Hematopoietic multipotent progenitor cell treated with erythropoietin and hydrocortisone succinate and interleukin-3 and kit ligand, for 8 days (in vitro differentiated cells): ENCODE measurements at regions not wholly inside any gene's neighbourhood (a gene's known extent, or its start where the extent isn't known, plus 50 kb on each side); places are given as distances from the start of the nearest gene placed in this dataset.

Experiments used
- DNase-seq: peaks from one replicate; pipeline ENCODE4 v3.0.0-alpha.2; 2015

DNA sequence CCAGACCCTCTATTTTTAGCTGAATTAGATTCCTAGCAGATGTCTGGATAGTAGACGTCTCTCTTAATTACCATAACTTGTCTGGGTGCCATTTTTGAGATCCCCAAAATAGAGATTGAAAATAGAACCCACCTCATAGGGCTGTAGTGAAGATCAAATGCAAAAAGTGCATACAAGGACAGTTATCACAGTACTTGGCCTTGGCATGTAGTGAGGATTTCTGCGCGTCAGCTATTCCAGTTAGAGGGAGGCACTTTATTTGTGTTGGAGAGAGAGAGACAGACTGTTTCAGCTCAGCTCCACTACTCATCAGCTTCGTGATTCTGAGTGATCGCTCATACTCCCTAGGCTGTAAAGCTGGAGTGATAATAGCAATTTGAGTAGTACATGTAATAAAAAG lies 59.6 kb upstream of the CDH13 start:
- no peak for DNase-seq

DNA sequence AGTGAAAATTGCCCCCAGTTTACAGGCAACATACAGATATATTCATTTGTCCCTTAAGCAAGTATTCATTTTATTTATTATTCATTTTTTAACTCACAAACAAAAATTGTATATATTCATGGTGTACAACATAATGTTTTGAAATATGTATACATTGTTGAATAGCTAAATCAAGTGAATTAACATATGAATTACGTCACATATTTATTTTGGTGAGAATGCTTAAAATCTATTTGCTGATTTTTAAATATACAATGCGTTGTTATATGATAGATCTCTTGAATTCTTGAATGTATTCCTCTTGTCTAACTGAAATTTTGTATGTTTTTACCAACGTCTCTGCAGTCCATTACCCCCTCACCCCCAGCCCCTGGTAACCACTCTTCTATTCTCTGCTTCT lies 63.4 kb upstream of the CDH13 start:
- no peak for DNase-seq

DNA sequence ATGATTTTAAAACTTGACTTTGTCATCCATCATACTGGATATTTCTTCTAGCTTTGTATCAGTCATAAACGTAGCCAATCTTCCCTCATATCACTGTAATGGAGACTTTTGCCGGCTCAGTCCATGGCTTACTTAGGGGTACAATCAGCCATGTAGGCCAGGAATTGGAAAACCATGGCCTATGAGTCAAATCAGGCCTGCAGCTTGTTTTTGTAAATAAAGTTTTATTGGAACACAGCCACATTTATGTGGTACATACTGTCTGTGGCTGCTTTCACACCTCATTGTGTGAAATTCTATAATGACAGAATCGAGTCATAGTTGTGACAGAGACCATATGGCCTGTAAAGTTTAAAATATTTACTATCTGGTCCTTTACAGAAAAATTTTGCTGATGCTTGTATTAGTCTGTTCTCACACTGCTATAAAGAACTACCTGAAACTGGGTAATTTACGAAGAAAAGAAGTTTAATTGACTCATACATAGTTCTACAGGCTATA lies 64.5 kb upstream of the CDH13 start:
- no peak for DNase-seq

DNA sequence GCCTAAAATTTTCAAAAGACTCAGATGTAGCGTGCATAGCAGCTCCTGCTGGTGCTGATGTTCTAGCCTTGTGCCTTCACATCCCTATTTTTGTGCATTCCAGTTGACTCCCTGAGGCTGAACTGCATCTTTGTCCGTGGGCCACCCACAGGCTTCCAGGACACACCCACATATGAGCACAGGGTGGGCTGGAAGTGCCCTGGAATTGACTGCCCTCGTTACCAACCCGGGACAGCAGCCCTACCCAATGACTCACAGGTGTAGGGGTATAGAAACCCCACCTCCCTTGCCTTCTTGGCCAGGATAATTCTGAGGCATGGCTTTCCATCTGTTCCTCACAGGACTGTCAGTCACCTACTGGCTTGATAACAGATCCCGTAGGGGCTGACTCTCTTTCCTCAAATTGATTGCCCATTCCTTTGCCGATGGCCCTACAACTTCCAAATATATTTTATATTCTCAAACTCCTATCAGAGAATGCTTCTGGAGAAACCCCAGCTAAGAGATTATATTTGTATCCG lies 65.9 kb upstream of the CDH13 start:
- no peak for DNase-seq

DNA sequence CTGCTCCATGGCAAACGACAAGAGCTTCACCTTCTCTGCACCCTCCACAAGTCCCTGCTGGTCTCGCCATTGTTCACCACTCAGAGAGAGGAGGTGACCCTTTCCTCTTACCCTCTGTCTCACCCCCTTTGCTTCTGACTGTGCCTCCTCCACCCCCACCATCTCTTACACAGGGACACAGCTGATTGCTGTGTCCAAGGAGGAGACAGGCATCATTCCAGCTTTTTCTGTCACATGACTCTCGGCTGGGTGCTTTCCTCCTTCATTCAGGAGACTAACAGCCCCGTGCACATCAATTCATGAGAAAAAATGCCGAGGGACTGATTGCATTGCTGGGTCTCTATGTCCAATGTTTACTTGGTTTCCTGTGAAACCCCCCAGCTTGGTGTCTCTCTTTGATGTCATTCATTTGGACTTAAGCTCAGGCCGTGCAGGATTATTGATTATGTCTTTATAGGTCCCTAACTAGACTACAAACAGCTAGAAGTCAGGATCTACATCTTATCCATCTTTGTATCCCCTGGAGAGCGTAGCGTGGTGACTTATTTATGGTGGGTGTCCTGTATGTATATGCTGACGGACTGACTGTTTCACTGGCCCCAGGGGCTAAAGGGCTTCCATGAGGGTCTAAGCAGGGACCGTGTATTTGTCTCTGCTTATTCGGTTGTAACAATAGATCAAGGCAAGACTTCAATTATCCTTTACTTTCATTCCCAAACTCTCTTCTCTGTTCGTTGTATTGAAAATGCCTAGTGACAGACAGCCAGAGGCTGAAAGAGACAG lies 82.2 kb upstream of the CDH13 start:
- no peak for DNase-seq

DNA sequence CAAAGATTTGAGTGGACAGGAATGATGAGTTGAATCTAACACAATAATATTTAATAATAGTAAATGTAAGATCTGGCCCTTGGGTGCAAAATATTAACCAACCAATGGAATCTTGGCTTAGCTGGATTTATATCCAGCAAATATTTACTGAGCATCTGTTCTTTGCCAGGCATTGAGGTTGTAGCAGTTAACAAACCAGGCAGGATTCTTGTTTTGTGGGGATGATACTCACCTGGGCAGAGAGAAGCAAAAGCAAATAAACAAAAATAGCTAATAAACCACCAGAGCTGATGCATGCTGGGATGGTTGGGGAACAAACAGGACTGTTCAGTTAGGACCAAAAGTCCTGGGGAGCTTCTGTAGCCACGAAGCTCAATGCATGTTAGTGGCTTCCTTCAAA lies 84.1 kb upstream of the CDH13 start:
- DNase-seq, result no peak

DNA sequence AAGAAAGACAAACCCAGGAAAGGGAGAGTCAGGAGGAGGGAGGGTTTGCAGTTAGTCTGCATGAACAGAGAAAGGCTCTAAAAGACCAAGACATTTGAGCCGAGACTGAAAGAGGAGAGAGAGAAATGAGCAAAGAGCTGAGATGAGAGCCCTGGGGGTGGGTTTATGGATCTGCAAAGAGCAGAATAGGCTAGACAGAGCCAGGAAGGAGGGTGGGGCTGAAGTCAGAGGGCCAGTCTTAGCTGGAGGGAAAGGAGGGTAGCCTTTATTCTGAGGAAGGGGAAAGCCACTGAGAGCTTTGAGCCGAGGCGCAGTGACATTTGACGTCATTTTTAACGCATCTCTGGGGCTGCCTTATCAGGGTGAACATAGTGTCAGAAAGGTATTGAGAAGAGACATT lies 85.7 kb upstream of the CDH13 start:
- no peak for DNase-seq

DNA sequence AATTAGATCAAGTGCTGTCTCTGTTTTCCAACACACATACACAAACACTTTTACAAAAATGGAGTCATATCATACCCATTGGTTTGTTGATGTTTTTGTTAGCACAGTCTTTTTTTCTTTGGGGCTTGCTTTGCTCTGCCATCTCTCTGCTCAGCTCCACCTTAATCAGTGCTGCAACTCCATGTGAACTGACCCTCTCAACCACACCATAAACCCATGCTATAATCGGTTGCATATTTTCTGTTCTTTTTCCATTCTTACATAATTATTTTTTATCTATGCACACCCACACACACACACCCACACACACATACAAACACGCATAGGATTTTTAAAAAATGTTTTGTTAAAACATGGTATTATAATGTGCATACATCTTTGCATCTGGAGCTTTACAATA lies 91.0 kb upstream of the CDH13 start:
- DNase-seq, result no peak

DNA sequence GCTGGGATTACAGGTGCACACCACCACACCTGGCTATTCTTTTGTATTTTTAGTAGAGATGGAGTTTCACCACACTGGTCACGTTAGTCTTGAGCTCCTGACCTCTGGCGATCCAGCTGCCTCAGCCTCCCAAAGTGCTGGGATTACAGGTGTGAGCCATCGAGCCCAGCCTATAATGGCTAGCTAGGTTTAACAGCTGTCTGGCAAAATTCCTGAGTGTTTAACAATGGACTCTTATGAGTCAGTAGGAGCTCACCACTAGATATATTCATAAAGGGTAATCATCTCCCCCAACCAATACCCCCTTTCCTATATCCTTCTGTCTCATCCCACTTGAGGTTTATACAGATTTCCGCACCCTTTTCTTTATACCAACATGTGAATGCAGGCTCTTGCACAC lies 91.5 kb upstream of the CDH13 start:
- no peak for DNase-seq

DNA sequence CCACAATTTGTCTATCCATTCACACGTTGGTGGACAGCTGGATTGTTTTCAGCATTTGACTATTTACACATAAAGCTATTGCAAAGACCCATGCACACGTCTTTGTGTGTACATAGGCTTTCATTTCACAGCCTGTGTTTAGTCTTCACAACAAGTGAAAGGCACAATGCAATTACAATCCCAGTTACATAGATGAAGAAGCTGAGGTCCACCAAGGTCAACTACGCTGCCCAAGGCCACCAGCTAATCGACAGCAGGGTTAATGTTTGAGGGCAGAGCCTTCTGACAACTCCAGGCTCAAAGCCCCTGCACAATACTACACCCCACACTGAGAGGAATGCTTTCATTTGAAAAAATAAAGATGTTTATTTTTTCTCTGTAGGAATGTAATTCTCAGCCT lies 93.6 kb upstream of the CDH13 start:
- DNase-seq, result no peak

DNA sequence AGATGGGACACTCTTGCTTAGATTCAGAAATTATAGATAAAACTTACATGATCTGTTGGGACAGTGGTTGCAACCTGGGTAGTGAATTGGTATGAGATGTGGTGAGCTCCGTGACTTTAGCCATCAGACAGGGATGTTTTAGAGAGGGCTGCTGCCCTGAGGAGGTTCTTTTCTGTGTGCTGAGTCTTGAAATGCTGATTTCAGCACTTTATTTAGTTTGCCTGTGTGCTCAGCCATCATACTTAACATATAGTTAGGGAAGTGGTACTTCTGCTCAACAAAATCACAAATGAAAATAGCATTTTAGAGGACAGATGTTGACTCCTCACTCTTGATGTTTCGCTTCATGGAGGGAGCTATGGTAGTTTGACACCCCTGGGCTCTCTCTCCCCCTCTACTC lies 95.9 kb upstream of the CDH13 start:
- no peak for DNase-seq

DNA sequence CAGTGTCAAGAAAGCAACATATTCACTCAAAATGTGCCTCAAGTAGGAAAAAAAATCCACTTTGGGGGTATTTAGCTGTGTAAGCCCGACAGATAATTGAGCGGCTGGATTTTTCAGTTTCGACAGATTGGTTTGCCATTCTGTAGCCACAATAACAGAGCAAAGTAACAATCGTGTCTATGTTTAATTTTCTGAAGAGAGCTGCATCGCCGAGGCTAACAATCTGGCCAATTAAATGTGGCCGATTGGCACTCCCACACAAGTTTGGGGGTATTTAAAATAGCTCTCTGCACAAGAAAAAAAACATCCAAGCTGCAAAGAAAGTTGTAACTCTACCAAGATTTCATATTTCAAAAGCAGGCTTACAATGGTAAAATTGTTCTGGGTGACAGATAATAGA lies 99.7 kb upstream of the CDH13 start:
- DNase-seq, result no peak

DNA sequence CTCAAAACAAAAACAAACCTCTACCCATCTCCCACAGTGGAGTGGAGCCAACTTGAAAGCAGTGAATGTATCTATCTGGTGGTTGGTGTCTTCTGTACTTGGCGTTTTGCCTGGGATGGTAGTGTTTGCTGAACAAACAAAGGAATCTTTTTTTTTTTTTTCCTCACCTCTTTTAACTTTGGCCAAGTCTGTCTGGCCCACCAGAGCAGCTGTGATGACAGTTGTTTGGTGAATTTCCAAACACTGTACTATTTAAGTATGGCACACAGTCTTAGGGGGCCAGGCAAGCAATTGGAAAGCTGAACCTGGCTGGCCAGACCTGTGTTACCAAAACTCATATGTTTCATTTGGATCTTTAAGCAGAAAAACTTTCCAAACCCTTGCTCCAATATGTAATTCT lies 101.8 kb upstream of the CDH13 start:
- no peak for DNase-seq

DNA sequence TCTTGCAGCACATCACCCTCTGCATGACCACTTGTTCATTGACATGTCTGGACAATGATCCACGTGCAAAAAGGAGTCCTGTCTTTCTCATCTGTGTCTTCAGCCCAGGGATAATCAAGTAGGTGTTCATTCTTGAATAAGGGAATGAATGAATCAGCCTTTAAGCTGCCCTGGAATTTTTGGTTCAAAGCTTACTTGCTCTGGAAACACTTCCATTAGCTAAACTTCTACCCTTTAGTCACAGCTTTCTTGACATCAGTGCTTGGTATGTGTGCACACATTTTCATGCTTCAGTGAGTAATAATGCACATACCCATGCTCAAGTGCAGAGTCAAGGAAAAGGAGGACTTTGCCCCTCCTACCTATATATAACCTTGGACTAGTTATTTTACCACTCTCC lies 103.0 kb upstream of the CDH13 start:
- DNase-seq, result no peak

DNA sequence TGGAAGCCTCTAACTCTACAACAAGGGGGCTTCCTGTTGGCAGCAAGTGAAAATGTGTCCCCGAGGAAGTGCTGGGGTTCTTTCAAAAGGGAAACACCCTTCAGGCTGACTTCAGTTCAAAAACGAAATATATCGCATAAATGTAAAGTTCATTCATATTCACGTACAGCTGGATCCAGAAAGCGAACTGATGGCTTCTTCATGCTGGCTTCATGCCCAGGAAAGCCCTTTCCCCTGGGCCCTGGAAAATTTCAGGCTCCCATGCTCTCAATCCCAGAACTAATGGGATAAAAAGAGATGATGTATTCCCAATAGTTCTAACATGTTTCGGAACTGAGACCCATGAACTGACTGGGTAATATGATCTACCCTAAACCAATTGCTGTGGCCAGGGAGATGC lies 104.7 kb upstream of the CDH13 start:
- no peak for DNase-seq

DNA sequence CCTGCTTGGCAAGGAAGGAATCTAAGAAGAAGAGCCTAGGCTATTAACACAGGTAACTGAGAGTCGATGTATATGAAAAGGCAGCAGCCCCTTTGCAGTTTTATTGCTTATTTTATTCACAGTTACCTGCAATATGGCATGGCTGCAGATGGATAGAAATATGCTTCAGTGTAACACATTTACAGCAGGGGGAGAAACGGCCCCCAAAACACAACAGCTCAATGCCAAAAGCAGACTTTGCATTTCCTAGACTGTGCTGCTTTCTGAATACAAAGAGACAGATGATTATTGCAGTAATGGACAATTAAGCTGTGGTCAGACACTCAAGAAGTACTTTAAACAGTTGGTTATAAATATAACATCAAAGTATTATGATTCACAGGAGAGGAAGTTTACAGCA lies 108.0 kb upstream of the CDH13 start:
- DNase-seq, result no peak

DNA sequence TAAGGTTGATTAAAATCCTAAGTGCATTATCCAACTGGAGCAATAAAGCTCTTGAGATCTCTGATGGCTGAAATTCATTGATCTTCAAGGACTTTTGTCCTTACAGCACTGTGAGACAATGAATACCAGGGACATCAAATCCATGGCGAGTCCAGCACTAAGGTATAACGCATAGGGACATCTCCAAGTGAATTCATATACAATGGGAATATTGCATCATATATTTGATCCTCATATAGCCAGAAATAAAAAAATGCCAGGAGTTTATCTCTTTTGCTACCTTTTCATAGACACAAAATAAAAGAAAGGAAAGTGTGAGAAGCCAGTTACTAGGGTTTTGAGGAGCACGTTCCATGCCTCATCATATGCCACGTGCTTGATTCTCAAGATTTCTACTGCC lies 112.5 kb upstream of the CDH13 start:
- DNase-seq, result no peak

DNA sequence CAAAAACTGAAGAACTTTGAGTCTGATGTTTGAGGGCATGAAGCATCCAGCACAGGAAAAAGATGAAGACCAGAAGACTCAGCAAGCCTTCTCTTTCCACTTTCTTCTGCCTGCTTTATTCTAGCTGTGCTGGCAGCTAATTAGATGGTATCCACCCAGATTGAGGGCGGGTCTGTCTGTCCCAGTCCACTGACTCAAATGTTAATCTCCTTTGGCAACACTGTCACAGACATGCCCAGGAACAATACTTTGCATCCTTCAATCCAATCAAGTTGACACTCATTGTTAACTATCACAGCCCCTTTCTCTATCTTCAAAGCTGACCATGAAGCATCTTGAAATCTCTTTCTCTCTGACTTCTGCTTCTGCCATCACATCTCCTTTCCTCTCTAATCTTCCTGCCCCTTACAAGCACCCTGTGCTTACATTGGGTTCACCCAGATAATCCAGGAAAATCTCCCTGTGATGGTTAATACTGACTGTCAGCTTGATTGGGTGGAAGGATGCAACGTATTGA lies 115.9 kb upstream of the CDH13 start:
- no peak for DNase-seq

DNA sequence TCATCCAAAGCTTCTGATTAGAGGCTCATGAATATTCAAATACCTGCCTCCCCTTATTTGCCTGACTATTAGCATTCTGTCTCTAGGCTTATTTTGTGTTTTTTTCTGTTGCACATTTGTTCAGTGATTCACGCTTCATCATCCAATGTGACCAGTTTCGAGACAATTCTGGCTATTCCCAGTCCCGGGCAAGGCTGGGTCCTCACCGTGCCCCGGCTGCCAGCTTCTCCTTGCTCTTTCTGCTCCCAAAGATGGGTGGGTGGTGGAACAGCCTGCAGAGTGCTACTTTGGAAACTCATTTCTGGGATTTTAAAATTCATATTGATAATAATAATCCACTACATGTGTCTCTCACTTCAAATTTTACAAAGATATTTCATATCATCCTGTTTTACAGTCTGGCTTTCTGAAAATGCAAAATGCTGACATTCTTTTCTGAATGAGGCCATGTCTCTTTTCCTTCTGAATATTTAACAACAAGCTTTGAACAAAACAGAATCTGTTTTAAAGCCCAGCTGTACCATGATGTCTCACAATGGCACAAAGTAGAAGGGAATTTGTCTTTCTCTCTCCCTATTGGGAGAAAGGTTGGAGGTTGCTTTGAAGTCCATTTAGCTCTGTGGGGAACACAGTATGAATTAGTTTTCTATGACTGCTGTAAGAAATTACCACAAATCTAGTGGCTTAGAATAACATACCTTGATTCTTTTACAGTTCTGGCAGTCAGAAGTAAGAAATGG lies 116.9 kb upstream of the CDH13 start:
- no peak for DNase-seq

DNA sequence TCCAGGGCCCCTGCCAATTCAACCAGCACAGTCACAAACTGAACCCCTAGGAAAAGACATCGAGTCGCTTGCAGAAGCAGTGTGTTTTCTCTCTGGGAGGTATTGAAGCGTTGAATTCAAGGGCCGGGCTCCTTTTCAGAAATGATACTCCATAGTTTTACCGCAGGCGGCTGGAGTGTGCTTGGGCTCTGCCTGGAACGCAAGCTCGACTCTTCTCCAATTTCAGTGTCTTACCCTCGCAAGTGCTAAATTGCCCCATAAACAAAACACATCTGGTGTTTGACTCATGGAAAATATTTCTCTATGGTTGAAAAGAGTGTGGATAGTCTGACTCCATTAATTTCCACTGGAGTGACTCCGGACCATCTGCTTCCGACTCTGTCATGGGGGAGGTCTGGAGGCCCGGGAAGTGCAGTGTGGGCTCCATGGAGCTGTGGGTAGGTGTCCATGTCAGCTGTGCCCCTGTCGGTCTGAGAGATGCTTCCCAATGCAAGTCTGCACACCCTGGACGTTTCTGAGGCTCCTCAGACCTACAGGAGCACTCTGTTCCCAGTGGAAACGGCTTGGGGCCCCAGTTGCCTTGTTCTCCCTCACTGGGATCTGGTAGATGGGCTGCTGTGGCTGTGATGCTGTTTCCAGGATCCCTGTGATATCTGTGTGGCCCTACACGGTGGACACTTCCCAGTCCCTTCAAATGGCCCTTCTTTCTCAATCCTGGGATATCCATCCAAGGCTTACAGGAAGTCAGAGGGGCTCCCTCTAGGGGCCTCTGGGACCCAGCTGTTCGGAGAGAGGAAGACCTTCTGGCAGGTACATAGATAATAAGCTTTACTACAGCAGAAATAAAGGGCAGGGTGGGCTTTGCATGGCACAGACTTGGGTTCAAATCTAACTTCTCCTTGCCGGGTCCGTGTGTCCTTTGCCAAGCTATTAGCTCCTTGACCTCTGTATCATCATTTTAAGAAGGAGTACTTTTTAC lies 119.8 kb upstream of the CDH13 start:
- no peak for DNase-seq

DNA sequence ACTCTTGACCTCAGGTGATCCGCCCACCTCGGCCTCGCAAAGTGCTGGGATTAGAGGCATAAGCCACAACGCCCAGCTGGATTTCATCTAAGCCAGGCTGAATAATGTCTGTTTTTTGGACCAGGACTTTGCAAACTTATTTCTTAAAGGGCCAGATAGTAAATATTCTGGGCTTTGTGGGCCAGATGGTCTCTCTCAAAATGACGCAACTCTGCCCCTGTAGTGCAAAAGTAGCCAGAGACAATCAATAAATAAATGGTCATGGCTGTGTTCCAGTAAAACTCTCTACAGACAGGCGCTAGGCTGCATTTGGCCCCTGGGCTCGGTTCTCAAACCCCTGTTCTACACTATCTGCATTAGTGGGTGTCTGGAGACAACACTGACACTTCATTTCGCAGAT lies 121.9 kb upstream of the CDH13 start:
- DNase-seq, result no peak

DNA sequence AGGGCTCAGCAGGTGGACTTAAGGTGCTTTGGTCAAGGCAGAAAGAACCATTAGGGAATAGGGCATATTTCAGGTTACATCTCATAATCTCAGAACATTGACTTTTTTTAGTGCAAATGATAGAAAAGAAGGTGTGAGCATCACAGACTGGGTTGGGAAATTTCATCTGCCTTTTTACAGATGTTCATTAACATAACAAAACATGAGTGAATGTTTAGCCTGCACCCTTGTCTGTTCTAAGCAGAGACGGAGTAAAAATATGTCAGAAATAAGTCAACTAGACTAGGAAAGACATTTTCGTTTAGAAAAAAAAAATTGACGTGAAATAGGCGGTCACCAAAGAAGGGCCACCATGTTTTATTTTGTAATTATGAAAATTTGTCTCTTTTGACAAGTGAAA lies 127.5 kb upstream of the CDH13 start:
- DNase-seq, result no peak

DNA sequence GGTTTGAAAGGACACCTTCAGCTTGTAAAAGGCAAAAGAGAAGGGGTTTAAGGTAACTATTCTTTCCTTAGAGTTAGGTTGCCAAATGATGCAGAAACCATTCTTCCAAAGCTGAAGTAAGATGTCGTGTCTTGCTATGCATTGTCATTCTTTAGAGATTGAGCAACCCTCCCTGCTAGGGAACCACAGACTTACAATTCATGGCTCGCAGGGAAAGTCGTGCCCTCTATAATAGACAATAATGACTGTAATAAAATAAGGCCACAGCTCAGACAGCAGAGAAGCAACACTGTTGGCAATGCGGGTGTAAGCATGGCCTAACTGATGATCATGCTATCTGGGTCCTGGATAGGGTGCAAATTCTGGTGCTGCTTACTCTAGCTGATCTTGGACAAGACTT lies 129.6 kb upstream of the CDH13 start:
- no peak for DNase-seq
